ENCODE measurements at regions not wholly inside any gene's neighbourhood (a gene's known extent, or its start where the extent isn't known, plus 50 kb on each side); places are given as distances from the start of the nearest gene placed in this dataset.
A peak's percentile ranks its signal among the peaks of the same experiment; 100 is the strongest.

DNA sequence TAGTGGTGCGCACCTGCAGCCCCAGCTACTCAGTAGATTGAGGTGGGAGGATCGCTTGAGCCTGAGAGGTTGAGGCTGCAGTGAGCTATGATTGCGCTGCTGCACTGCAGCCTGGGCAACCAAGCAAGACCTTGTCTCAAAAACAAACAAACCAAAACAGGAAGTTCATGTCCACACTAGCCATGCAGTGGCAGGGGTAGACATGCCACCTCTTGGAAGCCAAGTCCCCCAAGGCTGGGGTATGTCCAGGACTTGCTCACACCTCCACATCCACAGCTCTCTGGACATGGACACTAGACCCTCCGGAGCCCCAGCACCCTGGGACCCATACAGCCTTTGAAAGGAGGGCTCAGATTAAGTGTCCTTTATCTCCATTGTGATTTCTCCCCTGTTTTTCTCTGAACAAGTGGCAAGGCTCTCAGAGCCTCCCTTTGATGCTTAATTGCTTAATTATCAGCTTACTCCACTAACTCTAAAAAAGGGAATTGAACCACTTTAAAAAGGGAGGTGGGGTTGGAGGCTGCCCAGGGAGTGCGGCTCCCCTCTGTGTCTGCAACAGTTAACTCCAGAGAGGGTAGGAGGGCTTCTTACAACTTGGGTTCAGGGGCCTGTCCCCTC lies 424.6 kb upstream of the C16orf82 start:
- intact Hi-C loops (cut with micrococcal nuclease; ENCODE audit: unreplicated experiment), result no loop called here
- Histone ChIP-seq H2AFZ (ENCODE audit: low read length) (peak overlapping the region; percentile 86), H3K27ac (ENCODE audit: low read depth, low read length, poor library complexity, severe bottlenecking) (peak overlapping the region; percentile 54), H3K9me3 (ENCODE audit: low read length) (peaks cover 3% of the 10 kb centered on the region; the same call in 1 of the 2 replicates), H3K4me1 (ENCODE audit: insufficient read depth, low read length, poor library complexity, severe bottlenecking) (peaks cover 57% of the 10 kb centered on the region), H4K20me1 (ENCODE audit: insufficient read depth, low read length) (no peaks in the 10 kb centered on the region), H3K4me3 (ENCODE audit: low read depth, low read length, poor library complexity, severe bottlenecking) (no peak overlapping the region), H3K4me2 (ENCODE audit: low read length) (peak overlapping the region; percentile 57), H3K9me2 (ENCODE audit: insufficient read depth, low read length) (no peaks in the 10 kb centered on the region), H3K79me2 (ENCODE audit: insufficient read depth, low read depth, low read length) (no peaks in the 10 kb centered on the region), H3K36me3 (ENCODE audit: insufficient read depth, low read length) (no peaks in the 10 kb centered on the region)
- ChIA-PET CTCF (ENCODE audit: unreplicated experiment) (no interaction called here), POLR2A (interaction anchor here (0.5 to 1.4 kb wide), 2 partner anchors 10 to 88 kb away, joined by 3 read pairs; no protein-coding TSS in a partner anchor)
- no peak for TF ChIP-seq EZH2phosphoT487 (IDR thresholded peaks at IDR 0.05; ENCODE audit: borderline replicate concordance, low read depth, low read length)
- TF ChIP-seq, protein P1, sequence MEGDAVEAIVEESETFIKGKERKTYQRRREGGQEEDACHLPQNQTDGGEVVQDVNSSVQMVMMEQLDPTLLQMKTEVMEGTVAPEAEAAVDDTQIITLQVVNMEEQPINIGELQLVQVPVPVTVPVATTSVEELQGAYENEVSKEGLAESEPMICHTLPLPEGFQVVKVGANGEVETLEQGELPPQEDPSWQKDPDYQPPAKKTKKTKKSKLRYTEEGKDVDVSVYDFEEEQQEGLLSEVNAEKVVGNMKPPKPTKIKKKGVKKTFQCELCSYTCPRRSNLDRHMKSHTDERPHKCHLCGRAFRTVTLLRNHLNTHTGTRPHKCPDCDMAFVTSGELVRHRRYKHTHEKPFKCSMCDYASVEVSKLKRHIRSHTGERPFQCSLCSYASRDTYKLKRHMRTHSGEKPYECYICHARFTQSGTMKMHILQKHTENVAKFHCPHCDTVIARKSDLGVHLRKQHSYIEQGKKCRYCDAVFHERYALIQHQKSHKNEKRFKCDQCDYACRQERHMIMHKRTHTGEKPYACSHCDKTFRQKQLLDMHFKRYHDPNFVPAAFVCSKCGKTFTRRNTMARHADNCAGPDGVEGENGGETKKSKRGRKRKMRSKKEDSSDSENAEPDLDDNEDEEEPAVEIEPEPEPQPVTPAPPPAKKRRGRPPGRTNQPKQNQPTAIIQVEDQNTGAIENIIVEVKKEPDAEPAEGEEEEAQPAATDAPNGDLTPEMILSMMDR (conservative IDR thresholded peaks at IDR 0.05; ENCODE audit: low read length), result no peak
- DNase-seq (ENCODE audit: low spot score), result peak; percentile 75
- BruUV-seq (replicated peaks), result no TSS peak

DNA sequence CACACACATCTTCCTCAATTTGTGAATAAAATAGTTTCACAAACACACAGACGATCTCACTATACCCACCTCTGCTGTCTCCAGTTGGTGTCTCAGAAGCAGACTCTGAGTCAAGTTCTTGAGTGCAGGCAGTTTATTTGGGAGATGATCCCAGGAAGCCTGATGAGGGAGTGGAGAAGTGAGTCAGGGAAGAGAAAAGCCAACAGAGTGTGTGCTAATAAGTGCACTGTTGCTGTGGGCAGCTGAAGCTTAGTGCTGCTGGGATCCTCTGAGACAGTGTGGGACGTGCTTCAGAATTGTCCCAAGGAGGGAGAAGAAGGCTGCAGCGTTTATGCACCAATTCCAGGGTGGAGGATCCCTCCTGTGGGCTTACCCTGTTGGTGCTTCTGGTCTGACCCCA lies 423.2 kb upstream of the C16orf82 start:
- no TSS peak for BruUV-seq (replicated peaks)
- ChIA-PET CTCF (ENCODE audit: unreplicated experiment) (no interaction called here), POLR2A (no interaction called here)
- H4K20me1 ChIP-seq (ENCODE audit: insufficient read depth, low read length), result no peaks in the 10 kb centered on the region
- no peaks in the 10 kb centered on the region for H3K79me2 ChIP-seq (ENCODE audit: insufficient read depth, low read depth, low read length)
- H3K4me1 ChIP-seq (ENCODE audit: insufficient read depth, low read length, poor library complexity, severe bottlenecking), result peaks cover 71% of the 10 kb centered on the region
- no peak overlapping the region for H3K4me3 ChIP-seq (ENCODE audit: low read depth, low read length, poor library complexity, severe bottlenecking)
- H3K9me3 ChIP-seq (ENCODE audit: low read length), result peaks cover 3% of the 10 kb centered on the region; the same call in 1 of the 2 replicates
- TF ChIP-seq, protein P1 (conservative IDR thresholded peaks at IDR 0.05; ENCODE audit: low read length), result no peak
- no peak for TF ChIP-seq EZH2phosphoT487 (IDR thresholded peaks at IDR 0.05; ENCODE audit: borderline replicate concordance, low read depth, low read length)
- peak overlapping the region; percentile 49 for H3K4me2 ChIP-seq (ENCODE audit: low read length)
- intact Hi-C loops (cut with micrococcal nuclease; ENCODE audit: unreplicated experiment), result no loop called here
- peak overlapping the region; percentile 45 for H2AFZ ChIP-seq (ENCODE audit: low read length)
- no peaks in the 10 kb centered on the region for H3K36me3 ChIP-seq (ENCODE audit: insufficient read depth, low read length)
- peak; percentile 56 for DNase-seq (ENCODE audit: low spot score)
- peak overlapping the region; percentile 39 for H3K27ac ChIP-seq (ENCODE audit: low read depth, low read length, poor library complexity, severe bottlenecking)
- H3K9me2 ChIP-seq (ENCODE audit: insufficient read depth, low read length), result no peaks in the 10 kb centered on the region
